Caco-2 (cell line): ENCODE measurements at regions not wholly inside any gene's neighbourhood (a gene's known extent, or its start where the extent isn't known, plus 50 kb on each side); places are given as distances from the start of the nearest gene placed in this dataset.

ENCODE experiments used
- BruUV-seq: library from RNA; stranded (reverse); fragments of 400-500 nt; replicated peaks from 2 replicates; lab custom pipeline; 2021; lab: Mats Ljungman, UMichigan
- CTCF ChIA-PET: fragments of 300-600 bp; sonication (Branson Sonifier 250); formaldehyde crosslinking; loops from one replicate; lab custom pipeline; 2022; ENCODE audit warnings: antibody characterized with exemption; lab: Charles Lee
- POLR2A ChIA-PET: fragments of 300-600 bp; sonication (Branson Sonifier 250); formaldehyde crosslinking; loops from one replicate; lab custom pipeline; 2022; ENCODE audit warnings: antibody characterized with exemption; lab: Charles Lee
- DNase-seq, 2 experiments: peaks; one replicate each; pipeline versions ENCODE4 v3.0.0 to v3.0.0-alpha.2; 2020 to 2022
- H3K27me3 ChIP-seq: replicated peaks from 2 replicates; pipeline ENCODE4 v1.6.0; 2011; ENCODE audit warnings: low read length; ENCODE audit not compliant: control insufficient read depth, insufficient read depth
- H3K36me3 ChIP-seq: 2 replicates; pipeline ENCODE4 v1.5.1; 2011; ENCODE audit warnings: low read length; ENCODE audit not compliant: control insufficient read depth, insufficient read depth
- H3K4me1 ChIP-seq: fragments of 250-450 bp; sonication (Bioruptor Pico); 2 replicates; pipeline ENCODE4 v1.5.1; 2020; ENCODE audit warnings: mild to moderate bottlenecking
- H3K4me3 ChIP-seq: 2 replicates; pipeline ENCODE4 v1.5.1; 2011; ENCODE audit warnings: low read depth, mild to moderate bottlenecking, control low read depth, low read length
- H3K9me3 ChIP-seq: fragments of 250-450 bp; sonication (Bioruptor Pico); 2 replicates; pipeline ENCODE4 v1.5.1; 2020; ENCODE audit warnings: mild to moderate bottlenecking, moderate library complexity
- H3K27ac Mint-ChIP-seq: one replicate; pipeline ENCODE4 v1.8.0; 2022; ENCODE audit warnings: mixed read lengths; ENCODE audit not compliant: unreplicated experiment
- H3K27me3 Mint-ChIP-seq: one replicate; pipeline ENCODE4 v1.8.0; 2022; ENCODE audit warnings: mixed read lengths; ENCODE audit not compliant: insufficient read depth, unreplicated experiment
- H3K36me3 Mint-ChIP-seq: one replicate; pipeline ENCODE4 v1.8.0; 2022; ENCODE audit warnings: mild to moderate bottlenecking, mixed read lengths; ENCODE audit not compliant: insufficient read depth, unreplicated experiment
- H3K4me1 Mint-ChIP-seq: one replicate; pipeline ENCODE4 v1.8.0; 2022; ENCODE audit warnings: low read depth, mixed read lengths; ENCODE audit not compliant: unreplicated experiment
- H3K4me3 Mint-ChIP-seq: one replicate; pipeline ENCODE4 v1.8.0; 2022; ENCODE audit warnings: mild to moderate bottlenecking, moderate library complexity, mixed read lengths; ENCODE audit not compliant: unreplicated experiment
- H3K9me3 Mint-ChIP-seq: one replicate; pipeline ENCODE4 v1.8.0; 2022; ENCODE audit warnings: mixed read lengths; ENCODE audit not compliant: unreplicated experiment
- intact Hi-C: fragments of 100-400 bp; cut with micrococcal nuclease; formaldehyde crosslinking; loops from one replicate; pipeline ENCODE4 v1.10.0; 2022; ENCODE audit not compliant: unreplicated experiment
- TF ChIP-seq, protein P1 (sequence below), 2 experiments: fragments of 200-600 bp in 1 of 2; IDR thresholded peaks; 1 replicate in 1 of 2; 2 replicates in 1 of 2; pipeline versions ENCODE4 v1.5.1 to v1.8.0; 2011 to 2022; ENCODE audit warnings: antibody characterized with exemption in 1 of 2, control low read depth in 1 of 2, inconsistent platforms in 1 of 2, low read depth in 1 of 2, low read length in 1 of 2, mild to moderate bottlenecking in 1 of 2, moderate library complexity in 1 of 2; ENCODE audit not compliant: insufficient read depth in 1 of 2, severe bottlenecking in 1 of 2, unreplicated experiment in 1 of 2

DNA sequence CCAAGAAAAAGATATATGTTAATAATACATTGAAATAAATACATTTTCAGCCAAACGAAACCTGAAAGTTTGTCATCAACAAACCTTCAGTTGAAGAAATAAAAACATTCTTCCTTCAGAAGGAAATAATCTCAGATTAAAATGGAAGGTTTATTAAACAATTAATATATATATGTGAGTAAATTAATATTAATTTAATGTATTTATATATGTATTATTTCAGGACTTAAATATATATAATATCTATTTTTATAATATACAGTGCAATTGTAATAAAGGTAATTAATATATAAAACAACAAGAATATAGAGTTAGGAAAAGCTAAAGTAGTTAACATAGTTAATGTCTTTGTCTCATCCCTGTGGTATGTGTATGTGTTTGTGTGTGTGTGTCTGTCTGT is 102.2 kb upstream of the CDC14C start:
- intact Hi-C loops: no loop called here
- Histone ChIP-seq H3K9me3 (no peaks in the 10 kb centered on the region), H3K4me1 (no peaks in the 10 kb centered on the region), H3K27me3 (no peaks in the 10 kb centered on the region), H3K36me3 (no peaks in the 10 kb centered on the region), H3K4me3 (no peak overlapping the region)
- TF ChIP-seq, protein P1, sequence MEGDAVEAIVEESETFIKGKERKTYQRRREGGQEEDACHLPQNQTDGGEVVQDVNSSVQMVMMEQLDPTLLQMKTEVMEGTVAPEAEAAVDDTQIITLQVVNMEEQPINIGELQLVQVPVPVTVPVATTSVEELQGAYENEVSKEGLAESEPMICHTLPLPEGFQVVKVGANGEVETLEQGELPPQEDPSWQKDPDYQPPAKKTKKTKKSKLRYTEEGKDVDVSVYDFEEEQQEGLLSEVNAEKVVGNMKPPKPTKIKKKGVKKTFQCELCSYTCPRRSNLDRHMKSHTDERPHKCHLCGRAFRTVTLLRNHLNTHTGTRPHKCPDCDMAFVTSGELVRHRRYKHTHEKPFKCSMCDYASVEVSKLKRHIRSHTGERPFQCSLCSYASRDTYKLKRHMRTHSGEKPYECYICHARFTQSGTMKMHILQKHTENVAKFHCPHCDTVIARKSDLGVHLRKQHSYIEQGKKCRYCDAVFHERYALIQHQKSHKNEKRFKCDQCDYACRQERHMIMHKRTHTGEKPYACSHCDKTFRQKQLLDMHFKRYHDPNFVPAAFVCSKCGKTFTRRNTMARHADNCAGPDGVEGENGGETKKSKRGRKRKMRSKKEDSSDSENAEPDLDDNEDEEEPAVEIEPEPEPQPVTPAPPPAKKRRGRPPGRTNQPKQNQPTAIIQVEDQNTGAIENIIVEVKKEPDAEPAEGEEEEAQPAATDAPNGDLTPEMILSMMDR (IDR thresholded peaks at IDR 0.05; ENCODE audit: insufficient read depth in 1 of 2, low read depth in 1 of 2, low read length in 1 of 2, severe bottlenecking in 1 of 2, unreplicated experiment in 1 of 2): no peak
- Mint-ChIP-seq H3K4me3 (no peak overlapping the region), H3K36me3 (no peaks in the 10 kb centered on the region), H3K9me3 (no peaks in the 10 kb centered on the region), H3K27me3 (peaks cover 11% of the 10 kb centered on the region), H3K27ac (no peak overlapping the region), H3K4me1 (no peaks in the 10 kb centered on the region)
- DNase-seq: no peak
- BruUV-seq: no TSS peak
- ChIA-PET CTCF (no interaction called here), POLR2A (no interaction called here)

DNA sequence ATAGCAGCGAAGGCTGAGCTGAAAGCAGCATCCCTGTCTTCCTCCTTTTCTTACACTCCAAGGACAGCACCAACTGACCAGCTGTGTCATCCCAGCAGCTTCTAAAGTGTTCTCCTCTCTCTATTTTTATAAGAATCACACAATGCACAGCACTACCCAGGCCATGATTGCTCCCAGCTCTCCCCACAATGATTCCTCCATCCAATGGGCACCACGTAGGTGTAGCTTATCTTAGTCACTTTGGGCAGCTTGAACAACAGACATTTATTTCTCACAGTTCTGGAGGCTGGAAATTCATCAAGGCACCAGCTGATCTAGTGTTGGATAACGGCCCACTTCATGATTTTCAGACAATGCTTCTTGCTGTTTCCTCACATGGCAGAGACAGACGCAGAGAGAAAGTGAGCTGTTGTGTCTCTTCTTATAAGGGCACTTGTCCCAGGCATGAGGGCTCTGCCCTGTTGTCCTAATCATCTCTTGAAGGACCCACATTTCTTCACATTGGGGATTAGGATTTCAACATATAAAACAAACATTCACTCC is 92.0 kb upstream of the CDC14C start:
- no peaks in the 10 kb centered on the region for H3K36me3 ChIP-seq
- Mint-ChIP-seq H3K4me1 (no peaks in the 10 kb centered on the region), H3K27ac (no peak overlapping the region), H3K27me3 (peaks cover 12% of the 10 kb centered on the region), H3K9me3 (no peaks in the 10 kb centered on the region), H3K36me3 (no peaks in the 10 kb centered on the region), H3K4me3 (no peak overlapping the region)
- H3K4me1 ChIP-seq: no peaks in the 10 kb centered on the region
- H3K4me3 ChIP-seq: no peak overlapping the region
- POLR2A ChIA-PET: no interaction called here
- TF ChIP-seq, protein P1 (IDR thresholded peaks at IDR 0.05; ENCODE audit: insufficient read depth in 1 of 2, low read depth in 1 of 2, low read length in 1 of 2, severe bottlenecking in 1 of 2, unreplicated experiment in 1 of 2): no peak
- DNase-seq: no peak
- no peaks in the 10 kb centered on the region; the same call in 1 of the 2 replicates for H3K27me3 ChIP-seq
- CTCF ChIA-PET: no interaction called here
- no peaks in the 10 kb centered on the region for H3K9me3 ChIP-seq
- intact Hi-C loops: no loop called here
- no TSS peak for BruUV-seq

DNA sequence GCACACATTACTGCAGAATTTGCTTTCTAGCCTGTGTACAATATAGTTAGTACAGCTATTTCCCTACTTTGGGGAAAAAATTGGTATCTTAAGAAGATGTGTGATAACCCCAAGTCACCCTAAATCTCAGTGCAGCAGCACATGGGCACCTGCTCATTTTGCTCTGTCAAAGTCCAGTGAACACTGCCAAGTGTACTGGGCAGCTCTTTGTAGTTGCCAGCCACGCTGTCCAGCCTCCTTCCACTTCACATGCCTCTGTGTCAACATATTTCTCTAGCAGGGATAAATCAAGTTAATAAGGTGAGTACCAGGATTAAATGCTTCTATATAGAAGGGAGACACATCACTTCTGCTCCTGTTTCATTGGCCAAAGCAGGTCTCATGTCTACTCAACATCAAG is 87.1 kb upstream of the CDC14C start:
- Mint-ChIP-seq H3K27ac (no peak overlapping the region), H3K4me3 (no peak overlapping the region), H3K36me3 (no peaks in the 10 kb centered on the region), H3K9me3 (no peaks in the 10 kb centered on the region), H3K27me3 (peaks cover 9% of the 10 kb centered on the region), H3K4me1 (no peaks in the 10 kb centered on the region)
- TF ChIP-seq, protein P1 (IDR thresholded peaks at IDR 0.05; ENCODE audit: insufficient read depth in 1 of 2, low read depth in 1 of 2, low read length in 1 of 2, severe bottlenecking in 1 of 2, unreplicated experiment in 1 of 2): no peak
- Histone ChIP-seq H3K9me3 (no peaks in the 10 kb centered on the region), H3K4me1 (no peaks in the 10 kb centered on the region), H3K4me3 (no peak overlapping the region), H3K36me3 (no peaks in the 10 kb centered on the region), H3K27me3 (no peaks in the 10 kb centered on the region)
- POLR2A ChIA-PET: no interaction called here
- CTCF ChIA-PET: no interaction called here
- intact Hi-C loops: no loop called here
- DNase-seq: no peak
- BruUV-seq: no TSS peak
